DMS153 treated with DMSO at 0.1 percent for 48 hours (cell line): ENCODE measurements at regions not wholly inside any gene's neighbourhood (a gene's known extent, or its start where the extent isn't known, plus 50 kb on each side); places are given as distances from the start of the nearest gene placed in this dataset.

Experiments
- DNase-seq: peaks from one replicate; lab custom pipeline; 2025; ENCODE audit not compliant: unreplicated experiment; lab: John Stamatoyannopoulos, UW

- no peak for DNase-seq
These were observed 612.3 kb upstream of the SLITRK5 start for GRCh38 chr13:87058786-87059329.

- no peak for DNase-seq
These were observed 592.0 kb upstream of the SLITRK5 start for GRCh38 chr13:87078947-87079795.

GRCh38 chr13:87080100-87080779, 590.9 kb upstream of the SLITRK5 start:
- DNase-seq = no peak

GRCh38 chr13:87084192-87084591, 587.0 kb upstream of the SLITRK5 start:
- no peak for DNase-seq

- no peak for DNase-seq
These were observed 583.4 kb upstream of the SLITRK5 start for GRCh38 chr13:87087741-87088140.

- no peak for DNase-seq
These were observed 581.8 kb upstream of the SLITRK5 start for GRCh38 chr13:87089391-87089790.

GRCh38 chr13:87093399-87093798, 577.8 kb upstream of the SLITRK5 start:
- no peak for DNase-seq

- DNase-seq = no peak
These were observed 576.5 kb upstream of the SLITRK5 start for GRCh38 chr13:87094646-87095045.

GRCh38 chr13:87100431-87100830, 570.7 kb upstream of the SLITRK5 start:
- no peak for DNase-seq

GRCh38 chr13:87107651-87108050, 563.5 kb upstream of the SLITRK5 start:
- no peak for DNase-seq

GRCh38 chr13:87120476-87120875, 550.7 kb upstream of the SLITRK5 start:
- DNase-seq = no peak

GRCh38 chr13:87122551-87122950, 548.6 kb upstream of the SLITRK5 start:
- DNase-seq = no peak

GRCh38 chr13:87123987-87124784, 547.0 kb upstream of the SLITRK5 start:
- no peak for DNase-seq

- DNase-seq = no peak
These were observed 546.4 kb upstream of the SLITRK5 start for GRCh38 chr13:87124785-87125074.

GRCh38 chr13:87128036-87128435, 543.1 kb upstream of the SLITRK5 start:
- DNase-seq = no peak

GRCh38 chr13:87128491-87128890, 542.7 kb upstream of the SLITRK5 start:
- DNase-seq = no peak

- no peak for DNase-seq
These were observed 541.4 kb upstream of the SLITRK5 start for GRCh38 chr13:87129602-87130300.

GRCh38 chr13:87130423-87130822, 540.7 kb upstream of the SLITRK5 start:
- no peak for DNase-seq

- no peak for DNase-seq
These were observed 539.6 kb upstream of the SLITRK5 start for GRCh38 chr13:87131611-87132010.

- DNase-seq = no peak
These were observed 532.3 kb upstream of the SLITRK5 start for GRCh38 chr13:87138866-87139265.

GRCh38 chr13:87147076-87147475, 524.1 kb upstream of the SLITRK5 start:
- DNase-seq = no peak
